Thyroid gland (tissue), 4 donors: ENCODE measurements at regions not wholly inside any gene's neighbourhood (a gene's known extent, or its start where the extent isn't known, plus 50 kb on each side); places are given as distances from the start of the nearest gene placed in this dataset.

Experiments used
- POLR2A ChIP-seq, 2 donors: fragments of 450-650 bp; IDR thresholded peaks; one replicate each; pipeline ENCODE4 v1.6.1; 2017; ENCODE audit warnings: antibody characterized with exemption in 2 of 2, mild to moderate bottlenecking in 2 of 2, moderate library complexity in 1 of 2
- TF ChIP-seq, protein P1 (sequence below), 6 experiments: fragments of 200-600 bp in 3 of 6; fragments of 450-650 bp in 3 of 6; sonication (generic) in 3 of 6; IDR thresholded peaks; one replicate each; pipeline ENCODE4 v1.5.1; 2016 to 2019; ENCODE audit warnings: antibody characterized with exemption in 6 of 6, mild to moderate bottlenecking in 2 of 6, inconsistent platforms in 1 of 6, moderate library complexity in 1 of 6

DNA sequence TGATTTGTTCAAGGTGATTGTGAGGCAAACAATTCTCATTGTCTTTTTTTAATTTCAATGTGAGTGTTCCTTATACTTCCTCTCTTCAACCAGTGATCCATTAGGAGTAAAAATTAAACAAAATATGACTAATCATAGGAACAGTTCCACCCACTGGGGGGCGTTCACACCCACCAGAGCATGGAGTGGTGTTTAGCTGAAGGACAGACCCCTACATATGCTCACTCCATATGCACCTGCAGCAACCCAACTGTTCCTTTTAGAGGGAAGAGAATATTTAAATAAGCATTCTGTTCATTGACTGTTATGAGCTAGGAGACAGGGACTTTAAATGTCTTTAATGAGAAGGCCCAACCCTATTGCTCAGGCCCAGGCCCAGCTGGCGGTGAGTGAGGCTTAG is 78.7 kb upstream of the DRD2 start:
- no peak for TF ChIP-seq POLR2A (IDR thresholded peaks at IDR 0.05)
- TF ChIP-seq, protein P1, sequence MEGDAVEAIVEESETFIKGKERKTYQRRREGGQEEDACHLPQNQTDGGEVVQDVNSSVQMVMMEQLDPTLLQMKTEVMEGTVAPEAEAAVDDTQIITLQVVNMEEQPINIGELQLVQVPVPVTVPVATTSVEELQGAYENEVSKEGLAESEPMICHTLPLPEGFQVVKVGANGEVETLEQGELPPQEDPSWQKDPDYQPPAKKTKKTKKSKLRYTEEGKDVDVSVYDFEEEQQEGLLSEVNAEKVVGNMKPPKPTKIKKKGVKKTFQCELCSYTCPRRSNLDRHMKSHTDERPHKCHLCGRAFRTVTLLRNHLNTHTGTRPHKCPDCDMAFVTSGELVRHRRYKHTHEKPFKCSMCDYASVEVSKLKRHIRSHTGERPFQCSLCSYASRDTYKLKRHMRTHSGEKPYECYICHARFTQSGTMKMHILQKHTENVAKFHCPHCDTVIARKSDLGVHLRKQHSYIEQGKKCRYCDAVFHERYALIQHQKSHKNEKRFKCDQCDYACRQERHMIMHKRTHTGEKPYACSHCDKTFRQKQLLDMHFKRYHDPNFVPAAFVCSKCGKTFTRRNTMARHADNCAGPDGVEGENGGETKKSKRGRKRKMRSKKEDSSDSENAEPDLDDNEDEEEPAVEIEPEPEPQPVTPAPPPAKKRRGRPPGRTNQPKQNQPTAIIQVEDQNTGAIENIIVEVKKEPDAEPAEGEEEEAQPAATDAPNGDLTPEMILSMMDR (IDR thresholded peaks at IDR 0.05): no peak
